GM12874 (cell line): ENCODE measurements at regions not wholly inside any gene's neighbourhood (a gene's known extent, or its start where the extent isn't known, plus 50 kb on each side); places are given as distances from the start of the nearest gene placed in this dataset.

Experiments
- CTCF ChIP-seq: IDR thresholded peaks from 2 replicates; pipeline ENCODE4 v1.5.1; 2011; ENCODE audit warnings: low read depth, mild to moderate bottlenecking, control low read depth, low read length, moderate library complexity; ENCODE audit not compliant: insufficient read depth

GRCh38 chr15:89404023-89404422, 69.4 kb upstream of the POLG start:
- TF ChIP-seq CTCF, result no peak

- TF ChIP-seq CTCF, result no peak
These were observed 67.8 kb upstream of the POLG start for GRCh38 chr15:89402518-89402805.

GRCh38 chr15:89401631-89402517, 67.2 kb upstream of the POLG start:
- no peak for TF ChIP-seq CTCF

- no peak for TF ChIP-seq CTCF
These were observed 66.3 kb upstream of the POLG start for GRCh38 chr15:89400782-89401545.

- TF ChIP-seq CTCF, result no peak
These were observed 65.6 kb upstream of the POLG start for GRCh38 chr15:89400116-89400781.

GRCh38 chr15:89399238-89400115, 64.9 kb upstream of the POLG start:
- peak; percentile 79 for TF ChIP-seq CTCF

- no peak for TF ChIP-seq CTCF
These were observed 64.2 kb upstream of the POLG start for GRCh38 chr15:89398896-89399237.
